H9 (cell line): ENCODE measurements at regions not wholly inside any gene's neighbourhood (a gene's known extent, or its start where the extent isn't known, plus 50 kb on each side); places are given as distances from the start of the nearest gene placed in this dataset.

Source experiments
- DNase-seq: peaks from one replicate; pipeline ENCODE4 v3.0.0-alpha.2; 2017
- H2AFZ ChIP-seq: one replicate; pipeline ENCODE4 v1.6.1; 2013; ENCODE audit warnings: mild to moderate bottlenecking, low read length, control low read depth, moderate library complexity
- H2AK5ac ChIP-seq: 2 replicates; pipeline ENCODE4 v1.6.1; 2013; ENCODE audit warnings: low read length, control low read depth, mixed read lengths; ENCODE audit not compliant: insufficient read length
- H2BK120ac ChIP-seq: one replicate; pipeline ENCODE4 v1.6.1; 2013; ENCODE audit warnings: low read depth, mild to moderate bottlenecking, low read length, control low read depth, inconsistent platforms; ENCODE audit not compliant: poor library complexity, severe bottlenecking
- H2BK12ac ChIP-seq: 2 replicates; pipeline ENCODE4 v1.6.1; 2013; ENCODE audit warnings: low read length, control low read depth, mixed read lengths, low read depth; ENCODE audit not compliant: insufficient read length
- H2BK15ac ChIP-seq: 2 replicates; pipeline ENCODE4 v1.6.1; 2013; ENCODE audit warnings: low read depth, low read length, control low read depth
- H2BK20ac ChIP-seq: one replicate; pipeline ENCODE4 v1.6.1; 2013; ENCODE audit warnings: low read depth, mild to moderate bottlenecking, low read length, control low read depth, inconsistent platforms; ENCODE audit not compliant: poor library complexity, severe bottlenecking
- H2BK5ac ChIP-seq: 2 replicates; pipeline ENCODE4 v1.6.1; 2013; ENCODE audit warnings: low read length, control low read depth, mixed read lengths; ENCODE audit not compliant: insufficient read length
- H3K14ac ChIP-seq: 2 replicates; pipeline ENCODE4 v1.6.1; 2013; ENCODE audit warnings: low read length, control low read depth; ENCODE audit not compliant: insufficient read depth
- H3K18ac ChIP-seq: 2 replicates; pipeline ENCODE4 v1.6.1; 2013; ENCODE audit warnings: low read depth, mild to moderate bottlenecking, mixed read lengths, low read length, control low read depth; ENCODE audit not compliant: insufficient read length
- H3K23ac ChIP-seq: 2 replicates; pipeline ENCODE4 v1.6.1; 2013; ENCODE audit warnings: low read length, control low read depth, mixed read lengths, low read depth; ENCODE audit not compliant: insufficient read length
- H3K23me2 ChIP-seq: 2 replicates; pipeline ENCODE4 v1.6.1; 2013; ENCODE audit warnings: low read depth, mild to moderate bottlenecking, mixed read lengths, low read length, control low read depth; ENCODE audit not compliant: insufficient read length, poor library complexity, severe bottlenecking
- H3K27ac ChIP-seq: 2 replicates; pipeline ENCODE4 v1.5.1; 2013; ENCODE audit warnings: low read length, control low read depth, mixed read lengths, low read depth; ENCODE audit not compliant: insufficient read length
- H3K27me3 ChIP-seq: 2 replicates; pipeline ENCODE4 v1.6.1; 2013; ENCODE audit warnings: low read length, control low read depth, inconsistent platforms; ENCODE audit not compliant: insufficient read depth
- H3K4ac ChIP-seq: 2 replicates; pipeline ENCODE4 v1.6.1; 2013; ENCODE audit warnings: low read depth, mild to moderate bottlenecking, control low read depth, inconsistent platforms, low read length, moderate library complexity
- H3K4me1 ChIP-seq: 2 replicates; pipeline ENCODE4 v1.6.1; 2013; ENCODE audit warnings: low read length, control low read depth, inconsistent platforms; ENCODE audit not compliant: insufficient read depth
- H3K4me2 ChIP-seq: 2 replicates; pipeline ENCODE4 v1.6.1; 2013; ENCODE audit warnings: low read length, control low read depth, mixed read lengths; ENCODE audit not compliant: insufficient read length, insufficient read depth
- H3K56ac ChIP-seq: 2 replicates; pipeline ENCODE4 v1.6.1; 2013; ENCODE audit warnings: low read depth, mild to moderate bottlenecking, mixed read lengths, low read length, control low read depth; ENCODE audit not compliant: insufficient read length
- H3K79me1 ChIP-seq: 2 replicates; pipeline ENCODE4 v1.6.1; 2013; ENCODE audit warnings: low read depth, mild to moderate bottlenecking, moderate library complexity, low read length, control low read depth, inconsistent platforms; ENCODE audit not compliant: insufficient read depth, poor library complexity, severe bottlenecking
- H3K79me2 ChIP-seq: 2 replicates; pipeline ENCODE4 v1.6.1; 2013; ENCODE audit warnings: low read length, control low read depth, inconsistent platforms; ENCODE audit not compliant: insufficient read depth
- H3K9ac ChIP-seq: 2 replicates; pipeline ENCODE4 v1.6.1; 2013; ENCODE audit warnings: low read length, control low read depth, mixed read lengths; ENCODE audit not compliant: insufficient read length; ENCODE audit errors: extremely low read depth
- H3K9me3 ChIP-seq: one replicate; pipeline ENCODE4 v1.6.1; 2013; ENCODE audit warnings: low read depth, low read length, inconsistent platforms; ENCODE audit not compliant: control insufficient read depth
- H3T11ph ChIP-seq: one replicate; pipeline ENCODE4 v1.6.1; 2013; ENCODE audit warnings: mild to moderate bottlenecking, low read length, control low read depth, inconsistent platforms
- H4K20me1 ChIP-seq: one replicate; pipeline ENCODE4 v1.6.1; 2013; ENCODE audit not compliant: control insufficient read depth, insufficient read length, insufficient read depth
- H4K5ac ChIP-seq: 2 replicates; pipeline ENCODE4 v1.6.1; 2013; ENCODE audit warnings: low read depth, mild to moderate bottlenecking, mixed read lengths, low read length, control low read depth; ENCODE audit not compliant: insufficient read length
- H4K8ac ChIP-seq: replicated peaks from 2 replicates; pipeline ENCODE4 v1.6.1; 2013; ENCODE audit warnings: low read length, control low read depth, mixed read lengths, low read depth; ENCODE audit not compliant: insufficient read length
- H4K91ac ChIP-seq: 2 replicates; pipeline ENCODE4 v1.6.1; 2013; ENCODE audit warnings: low read depth, mild to moderate bottlenecking, moderate library complexity, mixed read lengths, low read length, control low read depth; ENCODE audit not compliant: insufficient read length
- H3K27ac Mint-ChIP-seq, 3 experiments: 2 replicates in 2 of 3; 3 replicates in 1 of 3; pipeline ENCODE4 v1.8.0; 2020 to 2021; ENCODE audit warnings: mixed read lengths in 3 of 3, mild to moderate bottlenecking in 1 of 3, moderate library complexity in 1 of 3
- H3K27me3 Mint-ChIP-seq: 2 replicates; pipeline ENCODE4 v1.8.0; 2021; ENCODE audit warnings: low read depth, mild to moderate bottlenecking, moderate library complexity, mixed read lengths
- H3K36me3 Mint-ChIP-seq, 3 experiments: 2 replicates in 2 of 3; 3 replicates in 1 of 3; pipeline ENCODE4 v1.8.0; 2020 to 2021; ENCODE audit warnings: low read depth in 3 of 3, mixed read lengths in 3 of 3; ENCODE audit not compliant: insufficient read depth in 1 of 3
- H3K4me1 Mint-ChIP-seq, 2 experiments: 2 replicates each; pipeline ENCODE4 v1.8.0; 2020; ENCODE audit warnings: mixed read lengths in 2 of 2
- H3K4me3 Mint-ChIP-seq, 2 experiments: 2 replicates in 1 of 2; 3 replicates in 1 of 2; pipeline ENCODE4 v1.8.0; 2020 to 2021; ENCODE audit warnings: mild to moderate bottlenecking in 2 of 2, mixed read lengths in 2 of 2, moderate library complexity in 1 of 2
- H3K9me3 Mint-ChIP-seq, 2 experiments: 2 replicates in 1 of 2; 3 replicates in 1 of 2; pipeline ENCODE4 v1.8.0; 2020; ENCODE audit warnings: mild to moderate bottlenecking in 2 of 2, mixed read lengths in 2 of 2, moderate library complexity in 1 of 2
- CTCF ChIP-seq: fragments of 200-600 bp; sonication (generic); conservative IDR thresholded peaks from 3 replicates; pipeline ENCODE4 v1.8.0; 2021; ENCODE audit warnings: antibody characterized with exemption, mild to moderate bottlenecking
- WGBS: extraction: QIAGEN DNeasy Blood & Tissue Kit; methylation state at CpG from one replicate; pipeline ENCODE4 v1.1.7; 2013; ENCODE audit warnings: missing lambda C conversion rate, low lambda C conversion rate, mixed read lengths; ENCODE audit not compliant: insufficient read length; ENCODE audit errors: extremely low coverage; 5-methylcytosine and 5-hydroxymethylcytosine counted together

GRCh38 chr6:156396791-156397418 lies 380.3 kb upstream of the ARID1B start:
- Histone ChIP-seq H3K56ac (no peak overlapping the region), H4K91ac (no peak overlapping the region), H2AFZ (no peak overlapping the region), H3T11ph (no peak overlapping the region), H3K79me1 (no peaks in the 10 kb centered on the region), H3K18ac (no peak overlapping the region), H3K79me2 (no peaks in the 10 kb centered on the region), H2BK15ac (no peak overlapping the region), H3K4ac (no peak overlapping the region), H3K27ac (no peak overlapping the region), H4K20me1 (no peaks in the 10 kb centered on the region), H4K5ac (no peak overlapping the region), H2BK120ac (no peak overlapping the region), H3K9me3 (no peaks in the 10 kb centered on the region), H3K14ac (peak overlapping the region; percentile 31; the same call in 1 of the 2 replicates), H2BK12ac (no peak overlapping the region), H2BK5ac (no peak overlapping the region), H3K4me1 (peaks cover 6% of the 10 kb centered on the region), H2AK5ac (no peak overlapping the region), H3K23ac (no peak overlapping the region), H4K8ac (no peak overlapping the region), H3K23me2 (no peaks in the 10 kb centered on the region), H3K9ac (no peak overlapping the region), H2BK20ac (no peak overlapping the region), H3K27me3 (no peaks in the 10 kb centered on the region), H3K4me2 (no peak overlapping the region)
- Mint-ChIP-seq H3K27ac (peak overlapping the region; percentile 12 to 80 (median 14); a peak in 2 of 7 replicates), H3K4me3 (peak overlapping the region in 1 of 2 experiments; percentile 48; a peak in 2 of 5 replicates), H3K36me3 (no peaks in the 10 kb centered on the region), H3K27me3 (peaks cover 7% of the 10 kb centered on the region), H3K9me3 (peaks cover 0 to 2% of the 10 kb centered on the region in 2 experiments; a peak in 1 of 5 replicates), H3K4me1 (peaks cover 34 to 44% of the 10 kb centered on the region in 2 experiments)
- TF ChIP-seq CTCF = no peak
- DNase-seq = peak; percentile 56
- no CpG with 5 or more reads among the region's 45 CpGs for WGBS
